RWPE1 (cell line): ENCODE measurements at regions not wholly inside any gene's neighbourhood (a gene's known extent, or its start where the extent isn't known, plus 50 kb on each side); places are given as distances from the start of the nearest gene placed in this dataset.

Experiments
- CTCF ChIA-PET: fragments of 350-600 bp; sonication (Branson Sonifier 250); formaldehyde crosslinking; extraction: SDS; loops from one replicate; lab custom pipeline; 2021; lab: Yijun Ruan, JAX
- POLR2A ChIA-PET: fragments of 400-600 bp; formaldehyde crosslinking; extraction: SDS; loops from one replicate; lab custom pipeline; 2020; ENCODE audit warnings: antibody characterized with exemption; ENCODE audit not compliant: low non-redundant PET; lab: Yijun Ruan, JAX
- DNase-seq: peaks from one replicate; pipeline ENCODE4 v3.0.0; 2012; ENCODE audit warnings: low spot score
- H3K27ac ChIP-seq: fragments of 450-650 bp; 2 replicates; pipeline ENCODE4 v1.5.1; 2017
- TF ChIP-seq, protein P1 (sequence below): fragments of 450-650 bp; conservative IDR thresholded peaks from 2 replicates; pipeline ENCODE4 v1.5.1; 2017; ENCODE audit warnings: low read depth, mild to moderate bottlenecking

DNA sequence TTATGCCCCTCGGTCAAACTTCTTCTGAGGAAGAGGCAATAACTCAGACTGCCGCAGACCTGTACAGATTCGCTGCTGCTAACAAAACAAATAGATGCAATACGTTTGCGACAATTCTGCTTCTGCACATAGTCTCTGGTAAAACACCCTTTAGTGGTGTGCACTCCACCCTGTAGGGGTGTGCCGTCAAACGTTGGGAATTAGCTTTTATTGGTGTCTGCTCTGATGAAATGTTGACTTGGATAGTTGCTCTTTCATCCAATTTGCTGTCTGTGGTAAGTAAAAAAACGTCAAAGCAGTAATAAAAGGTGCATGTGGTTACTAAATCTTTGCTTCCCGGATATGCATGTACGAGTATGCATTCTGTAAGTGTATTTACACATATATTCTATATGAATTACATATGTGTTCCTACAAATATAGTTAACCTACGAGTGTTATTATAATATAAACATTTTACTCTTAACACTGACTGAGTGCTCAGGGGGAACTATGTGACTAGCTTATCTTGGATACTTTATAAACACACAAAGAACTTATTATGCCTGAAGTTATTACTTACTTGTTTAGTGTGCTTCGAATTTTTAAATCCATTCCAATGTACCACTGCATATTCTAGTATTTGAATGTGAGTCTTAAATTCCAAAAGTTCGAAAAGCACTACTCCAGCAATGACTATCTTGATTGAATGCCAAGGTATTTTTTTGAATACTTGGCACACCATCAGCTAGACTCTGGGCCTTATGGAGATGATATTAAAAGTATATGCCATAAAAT lies 610.2 kb downstream of the ZEB2 start:
- H3K27ac ChIP-seq, result no peak overlapping the region
- CTCF ChIA-PET, result no interaction called here
- TF ChIP-seq, protein P1, sequence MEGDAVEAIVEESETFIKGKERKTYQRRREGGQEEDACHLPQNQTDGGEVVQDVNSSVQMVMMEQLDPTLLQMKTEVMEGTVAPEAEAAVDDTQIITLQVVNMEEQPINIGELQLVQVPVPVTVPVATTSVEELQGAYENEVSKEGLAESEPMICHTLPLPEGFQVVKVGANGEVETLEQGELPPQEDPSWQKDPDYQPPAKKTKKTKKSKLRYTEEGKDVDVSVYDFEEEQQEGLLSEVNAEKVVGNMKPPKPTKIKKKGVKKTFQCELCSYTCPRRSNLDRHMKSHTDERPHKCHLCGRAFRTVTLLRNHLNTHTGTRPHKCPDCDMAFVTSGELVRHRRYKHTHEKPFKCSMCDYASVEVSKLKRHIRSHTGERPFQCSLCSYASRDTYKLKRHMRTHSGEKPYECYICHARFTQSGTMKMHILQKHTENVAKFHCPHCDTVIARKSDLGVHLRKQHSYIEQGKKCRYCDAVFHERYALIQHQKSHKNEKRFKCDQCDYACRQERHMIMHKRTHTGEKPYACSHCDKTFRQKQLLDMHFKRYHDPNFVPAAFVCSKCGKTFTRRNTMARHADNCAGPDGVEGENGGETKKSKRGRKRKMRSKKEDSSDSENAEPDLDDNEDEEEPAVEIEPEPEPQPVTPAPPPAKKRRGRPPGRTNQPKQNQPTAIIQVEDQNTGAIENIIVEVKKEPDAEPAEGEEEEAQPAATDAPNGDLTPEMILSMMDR, result no peak
- no peak for DNase-seq
- POLR2A ChIA-PET, result no interaction called here

DNA sequence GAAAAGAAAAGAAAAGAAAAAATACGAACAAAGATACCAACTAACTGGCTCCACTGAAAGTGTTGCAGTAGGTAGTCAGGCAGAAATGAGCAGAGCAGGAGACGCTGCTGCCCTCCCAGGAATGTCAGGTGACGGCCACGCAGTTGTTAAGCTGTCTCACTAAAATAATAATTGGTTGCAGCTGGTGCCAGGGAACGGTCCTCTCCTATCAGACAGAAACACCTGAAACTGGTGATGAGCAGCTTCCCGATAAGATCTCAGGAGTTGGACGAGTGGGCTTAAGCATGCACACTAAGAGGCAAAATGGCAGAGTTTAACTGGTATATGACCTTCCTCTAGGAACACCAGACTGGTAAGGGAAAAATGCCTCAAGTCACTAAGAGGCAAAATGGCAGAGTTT lies 611.1 kb downstream of the ZEB2 start:
- TF ChIP-seq, protein P1, result no peak
- no peak overlapping the region for H3K27ac ChIP-seq
- DNase-seq, result no peak
- CTCF ChIA-PET, result no interaction called here
- POLR2A ChIA-PET, result no interaction called here

DNA sequence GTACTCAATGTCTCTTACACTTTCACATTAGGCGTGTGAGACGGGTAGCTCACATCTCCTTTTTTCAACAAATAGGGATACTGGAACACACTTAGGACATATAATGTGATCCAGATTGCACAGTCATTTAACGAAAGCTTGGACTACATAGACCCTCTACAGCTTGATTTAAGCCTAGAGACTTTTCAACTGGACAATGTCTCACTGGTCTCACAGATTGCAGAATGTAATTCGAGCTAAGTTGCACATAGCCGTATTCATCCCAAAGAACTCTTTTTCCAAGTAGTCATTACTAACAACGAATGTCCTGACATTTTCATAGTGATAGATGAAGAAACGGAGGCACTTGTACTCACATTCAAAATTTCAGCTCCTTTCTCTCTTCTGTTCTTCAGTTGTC lies 612.1 kb downstream of the ZEB2 start:
- no peak overlapping the region for H3K27ac ChIP-seq
- TF ChIP-seq, protein P1, result no peak
- no peak for DNase-seq
- CTCF ChIA-PET, result interaction anchor here (0.6 kb wide), 1 partner anchor 45 kb away, joined by 3 read pairs; no protein-coding TSS in a partner anchor
- POLR2A ChIA-PET, result no interaction called here

DNA sequence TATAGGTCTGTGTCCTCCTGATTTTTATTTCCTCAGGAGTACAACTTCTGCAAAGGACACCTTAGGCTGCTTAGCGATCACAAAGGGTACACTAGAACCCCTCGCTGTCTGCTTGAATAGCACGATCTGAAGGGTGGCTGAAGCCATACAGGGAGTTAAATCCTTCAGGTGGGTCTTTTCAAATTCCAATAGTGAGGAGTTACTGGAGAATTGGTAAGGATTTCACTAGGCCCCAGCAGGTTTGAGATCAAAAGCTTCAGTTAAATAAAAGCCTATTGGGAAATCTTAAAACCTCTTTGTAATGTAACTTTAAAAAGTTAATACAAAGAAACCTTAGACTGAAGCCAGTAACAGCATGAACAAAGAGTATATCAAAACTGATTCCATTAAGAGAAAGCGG lies 613.1 kb downstream of the ZEB2 start:
- no peak for DNase-seq
- H3K27ac ChIP-seq, result no peak overlapping the region
- ChIA-PET CTCF (interaction anchor here (0.6 kb wide), 1 partner anchor 503 kb away, joined by 3 read pairs; no protein-coding TSS in a partner anchor), POLR2A (no interaction called here)
- TF ChIP-seq, protein P1, result no peak

DNA sequence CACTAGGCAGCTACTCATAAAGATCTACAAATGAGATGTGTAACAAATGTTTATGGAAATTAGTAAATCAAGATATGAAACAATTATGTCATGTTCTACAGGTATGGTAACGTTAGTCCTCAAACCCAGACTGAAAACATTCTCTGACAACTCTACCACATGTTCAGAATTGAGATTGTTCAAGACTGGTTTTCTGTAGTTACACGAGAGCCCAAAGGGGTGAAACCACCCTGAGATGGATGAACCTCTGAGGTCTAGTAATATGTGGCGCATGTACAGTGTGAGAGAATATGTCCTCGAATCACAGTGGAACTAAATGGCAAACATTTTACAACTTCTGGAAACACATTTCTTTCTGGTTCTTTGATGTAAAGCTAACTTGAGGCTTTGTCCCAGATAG lies 614.3 kb downstream of the ZEB2 start:
- POLR2A ChIA-PET, result no interaction called here
- TF ChIP-seq, protein P1, result no peak
- H3K27ac ChIP-seq, result no peak overlapping the region
- CTCF ChIA-PET, result no interaction called here
- DNase-seq, result no peak

DNA sequence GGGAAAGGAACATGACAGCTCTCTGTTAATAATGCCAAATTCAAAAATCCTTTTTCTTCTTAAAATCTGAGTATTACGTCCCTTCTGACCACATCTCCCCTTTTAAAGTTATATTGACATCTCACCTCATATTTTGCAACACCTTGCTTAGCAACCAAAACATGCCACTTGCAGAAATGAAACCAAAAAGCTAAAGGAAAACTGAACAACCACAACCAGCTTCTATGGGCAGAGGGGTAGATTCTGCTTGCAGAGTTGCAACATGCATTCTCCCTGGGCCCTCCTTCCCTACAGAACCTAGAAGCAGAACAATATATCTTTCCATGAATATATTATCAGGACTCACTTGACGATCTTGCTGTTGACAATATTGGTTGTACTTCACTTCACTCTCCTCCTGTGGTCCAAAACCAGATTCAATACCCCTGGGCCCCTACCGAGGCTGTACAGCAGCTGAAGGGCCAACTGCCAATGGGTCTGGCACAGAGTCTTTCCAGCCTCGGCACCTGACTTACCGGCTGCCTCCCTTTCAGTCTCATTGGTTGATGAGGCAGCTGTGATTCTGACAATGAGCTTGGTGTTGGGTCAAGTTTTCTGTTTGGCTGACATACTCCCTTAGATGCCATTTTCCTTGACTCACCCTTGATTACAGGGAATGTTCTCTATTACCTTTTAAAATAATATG lies 616.6 kb downstream of the ZEB2 start:
- no peak overlapping the region for H3K27ac ChIP-seq
- DNase-seq, result no peak
- ChIA-PET CTCF (interaction anchor here (0.6 kb wide), 1 partner anchor 106 kb away, joined by 5 read pairs; no protein-coding TSS in a partner anchor), POLR2A (no interaction called here)
- TF ChIP-seq, protein P1, result no peak
